Endothelial cell of umbilical vein (primary cell): ENCODE measurements at regions not wholly inside any gene's neighbourhood (a gene's known extent, or its start where the extent isn't known, plus 50 kb on each side); places are given as distances from the start of the nearest gene placed in this dataset.

Source experiments
- BruUV-seq: library from RNA; stranded (reverse); fragments of 400-500 nt; replicated peaks from 2 replicates; lab custom pipeline; 2021; lab: Mats Ljungman, UMichigan
- CTCF ChIA-PET: fragments of 300-600, 350-600 bp; sonication (Branson Sonifier 250); formaldehyde crosslinking; loops from one replicate; lab custom pipeline; 2021; ENCODE audit warnings: antibody characterized with exemption, inconsistent platforms; lab: Charles Lee
- POLR2A ChIA-PET: fragments of 300-600, 350-600 bp; sonication (Branson Sonifier 250); formaldehyde crosslinking; loops from one replicate; lab custom pipeline; 2021; ENCODE audit warnings: antibody characterized with exemption, inconsistent platforms; lab: Charles Lee
- DNase-seq: peaks from one replicate; pipeline ENCODE4 v3.0.0-alpha.2; 2011; ENCODE audit warnings: low read depth, low spot score
- FAIRE-seq: peaks from 2 replicates; lab custom pipeline; 2011; peaks lifted over from hg19 to GRCh38; lab: Jason Lieb, UNC
- H2AFZ ChIP-seq: 2 replicates; pipeline ENCODE4 v1.6.0; 2012; ENCODE audit warnings: low read depth, low read length, control low read depth, inconsistent platforms
- H3K27ac ChIP-seq: 2 replicates; pipeline ENCODE4 v1.5.1; 2011; ENCODE audit warnings: low read depth, mild to moderate bottlenecking, control low read depth, low read length, moderate library complexity; ENCODE audit not compliant: insufficient read depth
- H3K27me3 ChIP-seq, 2 experiments: 2 replicates each; pipeline versions ENCODE4 v1.6.0 to v1.6.1; 2011; ENCODE audit warnings: low read length in 2 of 2, mixed read lengths in 1 of 2; ENCODE audit not compliant: control insufficient read depth in 2 of 2, insufficient read depth in 2 of 2
- H3K36me3 ChIP-seq, 2 experiments: 2 replicates in 1 of 2; 3 replicates in 1 of 2; pipeline ENCODE4 v1.5.1; 2011; ENCODE audit warnings: low read length in 2 of 2, mild to moderate bottlenecking in 1 of 2, moderate library complexity in 1 of 2; ENCODE audit not compliant: control insufficient read depth in 2 of 2, insufficient read depth in 2 of 2; ENCODE audit errors: extremely low read depth in 1 of 2
- H3K4me1 ChIP-seq: 3 replicates; pipeline ENCODE4 v1.5.1; 2011; ENCODE audit warnings: mild to moderate bottlenecking, low read length; ENCODE audit not compliant: control insufficient read depth, insufficient read depth; ENCODE audit errors: extremely low read depth
- H3K4me2 ChIP-seq: 2 replicates; pipeline ENCODE4 v1.6.1; 2011; ENCODE audit warnings: low read length, control low read depth, mixed read lengths; ENCODE audit not compliant: insufficient read depth
- H3K4me3 ChIP-seq, 3 experiments: fragments of 200-600 bp in 1 of 3; sonication (generic), shearing (Covaris generic) in 1 of 3; replicated peaks in 1 of 3; 2 replicates each; pipeline ENCODE4 v1.5.1; 2011 to 2016; ENCODE audit warnings: control low read depth in 3 of 3, low read length in 3 of 3, mild to moderate bottlenecking in 2 of 3, inconsistent platforms in 1 of 3, low read depth in 1 of 3, moderate library complexity in 1 of 3; ENCODE audit not compliant: insufficient read depth in 1 of 3
- H3K79me2 ChIP-seq: 2 replicates; pipeline ENCODE4 v1.6.0; 2012; ENCODE audit warnings: low read length, inconsistent platforms; ENCODE audit not compliant: control insufficient read depth, insufficient read depth
- H3K9ac ChIP-seq: replicated peaks from 2 replicates; pipeline ENCODE3; 2011; ENCODE audit warnings: low read length, control low read depth; ENCODE audit not compliant: insufficient read depth; ENCODE audit errors: extremely low read depth
- H3K9me1 ChIP-seq: replicated peaks from 3 replicates; pipeline ENCODE4 v1.6.0; 2011; ENCODE audit warnings: mild to moderate bottlenecking, low read length; ENCODE audit not compliant: control insufficient read depth, insufficient read depth; ENCODE audit errors: extremely low read depth
- H3K9me3 ChIP-seq: replicated peaks from 2 replicates; pipeline ENCODE4 v1.5.1; 2012; ENCODE audit warnings: low read length, inconsistent platforms; ENCODE audit not compliant: control insufficient read depth, insufficient read depth
- H4K20me1 ChIP-seq: replicated peaks from 2 replicates; pipeline ENCODE3; 2011; ENCODE audit warnings: mild to moderate bottlenecking, low read length; ENCODE audit not compliant: control insufficient read depth, insufficient read depth; ENCODE audit errors: extremely low read depth
- EZH2 ChIP-seq: IDR thresholded peaks from 2 replicates; pipeline ENCODE4 v1.6.1; 2012; ENCODE audit warnings: borderline replicate concordance, low read depth, mild to moderate bottlenecking, moderate library complexity, low read length, inconsistent platforms; ENCODE audit not compliant: severe bottlenecking
- FOS ChIP-seq: IDR thresholded peaks from 2 replicates; pipeline ENCODE4 v1.6.1; 2011; ENCODE audit warnings: mild to moderate bottlenecking, low read length, moderate library complexity, borderline replicate concordance; ENCODE audit not compliant: insufficient read depth
- GATA2 ChIP-seq: IDR thresholded peaks from 2 replicates; pipeline ENCODE4 v1.7.0; 2011; ENCODE audit warnings: low read depth, mild to moderate bottlenecking, moderate library complexity, mixed read lengths, low read length; ENCODE audit not compliant: insufficient read length, insufficient read depth
- JUN ChIP-seq: IDR thresholded peaks from 2 replicates; pipeline ENCODE4 v1.6.1; 2011; ENCODE audit warnings: borderline replicate concordance, low read depth; ENCODE audit not compliant: insufficient read length, insufficient read depth
- MYC ChIP-seq: IDR thresholded peaks from one replicate; pipeline ENCODE4 v1.6.1; 2011; ENCODE audit warnings: mild to moderate bottlenecking, low read depth, low read length
- POLR2A ChIP-seq: IDR thresholded peaks from 2 replicates; pipeline ENCODE4 v1.6.1; 2012; ENCODE audit warnings: low read depth, mild to moderate bottlenecking, control low read depth, low read length
- POLR2AphosphoS5 ChIP-seq: IDR thresholded peaks from 2 replicates; pipeline ENCODE4 v1.6.1; 2012; ENCODE audit warnings: low read depth, mild to moderate bottlenecking, control low read depth, low read length, moderate library complexity; ENCODE audit not compliant: insufficient read depth
- dilution Hi-C: fragments of 300-500 bp; cut with MboI; formaldehyde crosslinking; loops from one replicate; pipeline ENCODE4 v1.15.0; 2019; ENCODE audit warnings: low sequenced_read_pairs; ENCODE audit not compliant: extremely low pct_ligation_motif_present
- intact Hi-C: fragments of 100-400 bp; cut with micrococcal nuclease; formaldehyde crosslinking; loops from one replicate; pipeline ENCODE4 v1.10.0; 2022
- TF ChIP-seq, protein P1 (sequence below): IDR thresholded peaks from 2 replicates; pipeline ENCODE4 v1.6.1; 2011; ENCODE audit not compliant: insufficient read depth, insufficient read length
- TF ChIP-seq, protein P2 (sequence below), 2 donors: IDR thresholded peaks; 1 replicate in 1 of 2; 2 replicates in 1 of 2; pipeline ENCODE4 v1.5.1; 2011; ENCODE audit warnings: low read length in 2 of 2, mild to moderate bottlenecking in 2 of 2, moderate library complexity in 2 of 2, control low read depth in 1 of 2, inconsistent platforms in 1 of 2, low read depth in 1 of 2; ENCODE audit not compliant: insufficient read depth in 1 of 2; ENCODE audit errors: extremely low read depth in 1 of 2

DNA sequence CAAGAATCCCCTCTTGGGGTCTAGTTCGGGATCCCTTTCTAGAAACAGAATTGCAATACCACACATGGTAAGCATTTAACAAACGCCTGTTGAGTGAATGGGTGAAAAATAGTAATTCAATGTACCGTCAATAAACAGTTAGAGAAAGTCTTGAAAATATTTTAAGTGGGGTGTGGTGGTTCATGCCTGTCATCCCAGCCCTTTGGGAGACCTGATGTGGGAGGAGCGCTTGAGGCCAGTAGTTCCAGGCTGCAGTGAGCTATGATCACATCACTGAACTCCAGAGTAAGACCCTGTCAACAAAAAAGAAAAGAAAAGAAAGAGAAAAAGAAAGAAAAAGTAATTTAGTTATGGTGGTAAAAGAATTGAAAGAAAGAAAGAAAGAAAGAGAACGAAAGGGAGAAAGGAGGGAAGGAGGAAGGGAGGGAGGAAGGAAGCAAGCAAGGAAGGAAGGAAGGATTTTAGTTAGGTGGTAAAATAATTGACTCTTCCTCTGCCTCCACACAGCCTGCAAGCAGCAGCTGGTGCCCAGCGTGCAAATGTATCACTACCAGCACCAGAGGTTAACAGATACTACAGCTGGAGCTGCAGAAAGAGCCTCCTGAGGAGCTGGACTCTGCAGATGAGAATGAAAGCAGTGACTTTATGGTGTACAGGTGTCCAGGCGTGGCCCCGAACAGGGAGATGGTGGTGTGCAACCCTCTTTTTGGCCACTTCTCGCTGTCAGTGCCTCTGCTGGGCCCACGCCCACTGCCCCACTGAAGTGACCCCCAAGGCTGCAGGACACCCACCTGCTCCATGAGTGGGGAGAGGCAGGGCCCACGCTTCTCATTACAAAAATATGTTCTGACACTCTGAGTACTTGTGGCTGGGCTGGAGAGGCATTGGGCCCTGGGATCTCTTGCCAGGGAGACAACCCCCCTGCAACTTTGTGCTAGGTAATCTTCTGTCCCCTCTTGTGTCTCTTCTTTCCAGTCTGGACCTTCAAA lies 135.4 kb downstream of the BAMBI start:
- intact Hi-C loops: no loop called here
- Histone ChIP-seq H3K4me1 (no peaks in the 10 kb centered on the region), H3K27ac (no peak overlapping the region), H3K9me3 (no peaks in the 10 kb centered on the region), H3K36me3 (no peaks in the 10 kb centered on the region), H2AFZ (no peak overlapping the region), H4K20me1 (no peaks in the 10 kb centered on the region), H3K9ac (no peak overlapping the region), H3K9me1 (no peaks in the 10 kb centered on the region), H3K27me3 (peaks cover 8 to 11% of the 10 kb centered on the region in 2 experiments), H3K79me2 (no peaks in the 10 kb centered on the region), H3K4me2 (no peak overlapping the region), H3K4me3 (no peak overlapping the region)
- ChIA-PET POLR2A (no interaction called here), CTCF (interaction anchor here (1.6 kb wide), 1 partner anchor 149 kb away, joined by 4 read pairs; no protein-coding TSS in a partner anchor)
- FAIRE-seq (peak; percentile 42), DNase-seq (no peak)
- dilution Hi-C loops: no loop called here
- BruUV-seq: no TSS peak
- TF ChIP-seq JUN: no peak
- no peak for TF ChIP-seq MYC
- TF ChIP-seq, protein P1, sequence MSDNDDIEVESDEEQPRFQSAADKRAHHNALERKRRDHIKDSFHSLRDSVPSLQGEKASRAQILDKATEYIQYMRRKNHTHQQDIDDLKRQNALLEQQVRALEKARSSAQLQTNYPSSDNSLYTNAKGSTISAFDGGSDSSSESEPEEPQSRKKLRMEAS: no peak
- no peak for TF ChIP-seq FOS
- TF ChIP-seq EZH2: no peak
- no peak for TF ChIP-seq POLR2AphosphoS5
- TF ChIP-seq, protein P2, sequence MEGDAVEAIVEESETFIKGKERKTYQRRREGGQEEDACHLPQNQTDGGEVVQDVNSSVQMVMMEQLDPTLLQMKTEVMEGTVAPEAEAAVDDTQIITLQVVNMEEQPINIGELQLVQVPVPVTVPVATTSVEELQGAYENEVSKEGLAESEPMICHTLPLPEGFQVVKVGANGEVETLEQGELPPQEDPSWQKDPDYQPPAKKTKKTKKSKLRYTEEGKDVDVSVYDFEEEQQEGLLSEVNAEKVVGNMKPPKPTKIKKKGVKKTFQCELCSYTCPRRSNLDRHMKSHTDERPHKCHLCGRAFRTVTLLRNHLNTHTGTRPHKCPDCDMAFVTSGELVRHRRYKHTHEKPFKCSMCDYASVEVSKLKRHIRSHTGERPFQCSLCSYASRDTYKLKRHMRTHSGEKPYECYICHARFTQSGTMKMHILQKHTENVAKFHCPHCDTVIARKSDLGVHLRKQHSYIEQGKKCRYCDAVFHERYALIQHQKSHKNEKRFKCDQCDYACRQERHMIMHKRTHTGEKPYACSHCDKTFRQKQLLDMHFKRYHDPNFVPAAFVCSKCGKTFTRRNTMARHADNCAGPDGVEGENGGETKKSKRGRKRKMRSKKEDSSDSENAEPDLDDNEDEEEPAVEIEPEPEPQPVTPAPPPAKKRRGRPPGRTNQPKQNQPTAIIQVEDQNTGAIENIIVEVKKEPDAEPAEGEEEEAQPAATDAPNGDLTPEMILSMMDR (IDR thresholded peaks at IDR 0.05; ENCODE audit: extremely low read depth in 1 of 2, insufficient read depth in 1 of 2, low read depth in 1 of 2, low read length in 2 of 2): no peak
- TF ChIP-seq POLR2A: no peak
- no peak for TF ChIP-seq GATA2
